ENCODE measurements at regions not wholly inside any gene's neighbourhood (a gene's known extent, or its start where the extent isn't known, plus 50 kb on each side); places are given as distances from the start of the nearest gene placed in this dataset. TPM values are rescaled to one million over a fixed set of nuclear protein-coding genes. Genes with fewer than 3 reads are reported as not detected.

GRCh38 chr14:99118046-99118721 is 153.8 kb downstream of the BCL11B start:
- DNase-seq (ENCODE audit: low read depth, low spot score): no peak
- Histone ChIP-seq H3K27me3 (ENCODE audit: control insufficient read depth, insufficient read depth, low read length) (no peaks in the 10 kb centered on the region), H3K4me3 (ENCODE audit: low read depth, low read length) (no peak overlapping the region), H3K9me3 (ENCODE audit: control insufficient read depth, insufficient read depth, low read length) (peaks cover 33% of the 10 kb centered on the region), H3K27ac (ENCODE audit: low read depth, low read length) (no peak overlapping the region)
- TF ChIP-seq, protein P1, sequence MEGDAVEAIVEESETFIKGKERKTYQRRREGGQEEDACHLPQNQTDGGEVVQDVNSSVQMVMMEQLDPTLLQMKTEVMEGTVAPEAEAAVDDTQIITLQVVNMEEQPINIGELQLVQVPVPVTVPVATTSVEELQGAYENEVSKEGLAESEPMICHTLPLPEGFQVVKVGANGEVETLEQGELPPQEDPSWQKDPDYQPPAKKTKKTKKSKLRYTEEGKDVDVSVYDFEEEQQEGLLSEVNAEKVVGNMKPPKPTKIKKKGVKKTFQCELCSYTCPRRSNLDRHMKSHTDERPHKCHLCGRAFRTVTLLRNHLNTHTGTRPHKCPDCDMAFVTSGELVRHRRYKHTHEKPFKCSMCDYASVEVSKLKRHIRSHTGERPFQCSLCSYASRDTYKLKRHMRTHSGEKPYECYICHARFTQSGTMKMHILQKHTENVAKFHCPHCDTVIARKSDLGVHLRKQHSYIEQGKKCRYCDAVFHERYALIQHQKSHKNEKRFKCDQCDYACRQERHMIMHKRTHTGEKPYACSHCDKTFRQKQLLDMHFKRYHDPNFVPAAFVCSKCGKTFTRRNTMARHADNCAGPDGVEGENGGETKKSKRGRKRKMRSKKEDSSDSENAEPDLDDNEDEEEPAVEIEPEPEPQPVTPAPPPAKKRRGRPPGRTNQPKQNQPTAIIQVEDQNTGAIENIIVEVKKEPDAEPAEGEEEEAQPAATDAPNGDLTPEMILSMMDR (IDR thresholded peaks at IDR 0.05; ENCODE audit: low read depth, low read length): no peak
- ChIA-PET CTCF (no interaction called here), POLR2A (no interaction called here)

- Histone ChIP-seq H3K4me3 (ENCODE audit: low read depth, low read length) (no peak overlapping the region), H3K27me3 (ENCODE audit: control insufficient read depth, insufficient read depth, low read length) (no peaks in the 10 kb centered on the region), H3K9me3 (ENCODE audit: control insufficient read depth, insufficient read depth, low read length) (peaks cover 35% of the 10 kb centered on the region), H3K27ac (ENCODE audit: low read depth, low read length) (no peak overlapping the region)
- TF ChIP-seq, protein P1 (IDR thresholded peaks at IDR 0.05; ENCODE audit: low read depth, low read length): no peak
- CTCF ChIA-PET: no interaction called here
- no peak for DNase-seq (ENCODE audit: low read depth, low spot score)
- POLR2A ChIA-PET: no interaction called here
These were observed 153.1 kb downstream of the BCL11B start for GRCh38 chr14:99118946-99119345.

Small RNA genes in the stretch of these regions (small RNA-seq; reads per million reads assigned to genes)
- gene AL162151.2 (ENCODE audit: insufficient read length, low read depth) (not detected), gene RN7SL714P (ENCODE audit: insufficient read length, low read depth) (not detected)

Measured in AG04450 (cell line).